ENCODE measurements at regions not wholly inside any gene's neighbourhood (a gene's known extent, or its start where the extent isn't known, plus 50 kb on each side); places are given as distances from the start of the nearest gene placed in this dataset.
"Not testable (repeated sequence)": the region's sequence is repeated elsewhere in the genome, so short reads cannot be mapped to it uniquely, and the experiment has no call there.

DNA sequence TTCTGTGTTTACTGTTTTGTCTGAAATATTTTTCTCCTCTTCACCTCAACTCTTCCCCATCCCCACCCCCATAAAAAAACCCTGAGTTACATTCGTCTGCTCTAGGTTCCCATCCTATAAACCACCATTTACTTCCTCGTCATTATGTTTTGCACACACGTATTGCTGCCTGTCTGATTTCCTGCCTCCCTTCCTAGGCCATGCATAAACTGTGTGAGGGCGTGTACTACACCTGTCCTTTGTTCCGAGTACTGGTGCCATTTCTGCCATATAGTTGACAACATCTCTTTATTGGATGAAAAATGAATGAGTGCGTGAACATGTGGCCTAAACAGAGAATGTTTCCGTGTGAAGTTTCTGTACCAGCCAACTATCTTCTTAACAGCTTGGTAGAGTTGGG, 258.5 kb upstream of the FAT1 start:
- DNase-seq: no peak

DNA sequence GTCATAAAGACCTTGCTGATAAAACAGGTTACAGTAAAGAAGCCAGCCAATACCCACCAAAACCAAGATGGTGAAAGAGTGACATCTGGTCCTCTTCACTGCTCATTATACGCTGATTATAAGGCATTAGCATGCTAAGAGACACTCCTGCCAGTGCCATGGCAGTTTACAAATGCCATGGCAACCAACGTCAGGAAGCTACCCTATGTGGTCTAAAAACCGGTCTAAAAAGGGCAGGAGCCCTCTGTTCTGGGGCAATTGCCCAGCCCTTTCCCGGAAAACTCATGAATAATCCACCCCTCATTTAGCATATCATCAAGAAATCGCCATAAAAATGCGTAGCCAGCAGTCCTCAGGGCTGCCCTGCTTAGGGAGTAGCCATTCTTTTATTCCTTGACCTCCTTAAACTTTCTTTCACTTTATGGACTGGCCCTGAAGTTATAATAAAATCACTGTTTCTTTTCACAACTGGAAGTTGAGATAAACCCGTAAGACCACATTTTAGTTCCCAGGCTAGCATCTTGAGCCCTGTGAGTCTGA, 260.5 kb upstream of the FAT1 start:
- no peak for DNase-seq

DNA sequence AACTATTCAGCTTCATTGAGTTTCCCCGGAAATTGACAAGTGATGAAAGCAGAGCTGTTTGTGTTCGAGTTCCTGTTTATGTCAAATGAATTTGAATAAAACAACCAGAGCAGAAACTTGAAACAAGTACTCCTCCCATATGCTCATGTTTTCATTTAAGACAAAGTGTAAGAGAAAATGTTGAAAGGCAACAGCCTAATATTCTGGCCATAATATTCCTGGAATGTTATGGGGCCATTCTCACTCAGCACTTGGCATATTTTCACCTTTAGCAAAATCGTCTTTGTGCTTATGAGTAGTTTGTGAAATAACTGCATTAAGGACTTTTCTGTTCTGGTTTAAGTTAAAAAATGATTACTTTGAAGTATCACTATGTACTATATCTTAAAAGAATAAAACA, 276.0 kb upstream of the FAT1 start:
- no peak for DNase-seq

DNA sequence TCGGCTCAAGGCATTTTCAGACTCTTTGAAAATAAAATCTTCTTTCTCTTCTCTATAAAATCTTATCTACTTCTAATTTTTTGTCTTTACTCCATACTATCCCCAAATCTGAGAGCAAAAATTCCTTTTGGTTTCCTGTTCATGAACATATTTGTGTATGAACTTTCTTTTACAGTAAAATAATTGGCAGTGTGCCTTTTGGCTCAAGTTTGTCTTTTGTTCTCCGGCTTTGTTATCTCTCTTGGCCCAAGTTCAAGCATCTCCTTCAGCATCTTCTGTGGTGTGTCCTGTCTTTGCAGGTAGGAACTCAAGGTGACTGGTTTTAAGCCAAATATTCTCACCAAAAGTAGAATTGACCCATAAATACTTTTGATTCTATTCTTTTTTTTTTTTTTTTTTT, 276.6 kb upstream of the FAT1 start:
- no peak for DNase-seq

DNA sequence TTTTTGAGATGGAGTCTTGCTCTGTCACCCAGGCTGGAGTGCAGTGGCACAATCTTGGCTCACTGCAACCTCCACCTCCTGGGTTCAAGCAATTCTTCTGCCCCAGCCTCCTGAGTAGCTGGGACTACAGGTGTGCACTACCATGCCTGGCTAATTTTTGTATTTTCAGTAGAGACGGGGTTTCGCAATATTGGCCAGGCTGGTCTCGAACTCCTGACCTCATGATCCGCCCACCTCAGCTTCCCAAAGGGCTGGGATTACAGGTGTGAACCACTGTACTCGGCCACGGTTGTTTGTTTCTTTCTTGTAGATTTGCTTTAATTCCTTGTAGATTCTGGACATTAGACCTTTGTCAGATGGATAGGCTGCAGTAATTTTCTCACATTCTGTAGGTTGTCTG, 278.5 kb upstream of the FAT1 start:
- not testable (repeated sequence) for DNase-seq

DNA sequence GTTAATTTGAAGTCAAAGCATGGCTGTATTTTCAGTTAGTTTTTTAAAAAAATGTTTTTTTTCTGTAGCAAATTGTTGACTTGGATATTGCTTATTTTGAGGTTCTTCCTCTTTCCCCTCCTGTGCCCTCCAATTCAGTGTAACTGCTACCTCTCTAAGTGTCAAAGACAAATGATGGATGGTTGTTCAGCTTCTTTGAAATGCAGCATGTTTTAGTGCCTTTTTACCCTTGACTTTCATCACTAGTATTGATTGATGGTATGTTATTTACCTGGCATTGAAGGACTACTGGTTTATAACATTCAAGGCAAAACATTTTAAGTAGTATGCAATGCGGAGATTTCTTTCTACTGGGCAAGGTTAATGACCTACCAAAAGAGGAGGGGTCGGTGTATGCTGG, 281.0 kb upstream of the FAT1 start:
- DNase-seq: no peak

DNA sequence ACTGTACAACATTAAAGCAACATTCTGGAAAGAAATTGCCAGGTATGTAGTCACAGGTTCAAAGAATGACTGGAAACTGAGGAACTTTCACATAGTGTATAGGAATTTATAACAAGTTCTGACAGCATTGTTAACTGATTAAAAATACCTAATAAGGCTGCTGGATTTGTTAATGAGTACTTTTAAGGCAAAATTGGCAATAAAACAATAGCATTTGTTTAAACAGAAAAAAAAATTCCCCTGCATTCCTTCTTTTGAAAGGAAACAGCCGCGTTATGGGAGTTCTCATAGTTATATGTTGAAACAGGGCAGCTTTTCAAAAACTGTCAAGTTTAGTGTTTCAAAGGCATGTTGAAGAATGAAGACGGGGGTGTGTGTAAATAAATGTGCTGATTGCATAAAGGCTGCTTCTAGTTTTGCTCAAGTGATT, 282.5 kb upstream of the FAT1 start:
- DNase-seq: no peak

DNA sequence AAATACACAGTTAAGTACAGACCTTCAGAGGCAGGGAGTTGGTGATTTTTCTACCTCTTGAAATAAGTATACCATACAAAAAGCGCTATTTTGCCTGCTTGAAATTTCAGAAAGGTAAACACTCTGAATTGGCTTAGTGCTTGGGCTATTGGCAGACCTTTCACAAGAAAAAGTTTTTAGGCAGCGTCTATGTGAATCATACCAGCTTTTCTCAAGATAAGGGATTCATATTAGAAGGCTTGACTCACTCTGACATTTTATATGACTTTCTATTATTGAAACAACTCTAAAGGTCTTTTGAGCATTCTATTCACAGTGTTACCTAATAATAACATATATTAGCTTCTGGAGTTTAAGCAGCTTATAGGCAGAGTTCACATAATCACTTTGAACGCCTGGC, 286.4 kb upstream of the FAT1 start:
- no peak for DNase-seq

DNA sequence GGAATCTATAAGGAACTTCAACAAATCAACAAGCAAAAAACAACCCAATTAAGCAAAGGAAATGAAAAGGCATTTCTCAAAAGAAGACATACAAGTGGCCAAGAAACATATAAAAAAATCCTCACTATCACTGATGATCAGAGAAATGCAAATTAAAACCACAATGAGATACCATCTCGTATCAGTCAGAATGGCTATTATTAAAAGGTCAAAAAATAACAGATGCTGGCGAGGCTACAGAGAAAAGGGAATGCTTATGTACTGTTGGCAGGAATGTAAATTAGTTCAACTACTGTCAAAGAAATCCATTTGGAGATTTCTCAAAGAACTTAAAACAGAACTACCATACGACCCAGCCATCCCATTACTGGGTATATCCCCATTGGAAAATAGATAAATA, 292.4 kb upstream of the FAT1 start:
- no peak for DNase-seq

DNA sequence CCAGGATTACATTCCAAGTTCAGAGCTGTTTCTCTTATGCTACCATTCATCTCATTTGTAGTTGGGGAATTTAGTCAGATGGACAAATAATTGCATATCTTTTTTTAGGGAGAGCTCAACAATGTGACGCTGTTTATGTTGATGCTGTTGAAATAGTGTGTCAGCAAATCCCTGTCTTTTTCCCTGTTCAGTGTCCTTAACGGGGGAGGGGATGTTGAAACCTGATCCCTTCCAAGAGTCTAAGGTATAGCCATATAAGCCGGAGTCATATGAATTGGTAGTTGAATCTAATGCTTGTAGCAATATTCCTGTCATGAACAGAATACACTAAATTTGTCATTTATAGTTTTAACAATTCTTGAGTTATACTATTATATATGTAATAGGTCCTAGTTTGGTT, 293.5 kb upstream of the FAT1 start:
- no peak for DNase-seq

DNA sequence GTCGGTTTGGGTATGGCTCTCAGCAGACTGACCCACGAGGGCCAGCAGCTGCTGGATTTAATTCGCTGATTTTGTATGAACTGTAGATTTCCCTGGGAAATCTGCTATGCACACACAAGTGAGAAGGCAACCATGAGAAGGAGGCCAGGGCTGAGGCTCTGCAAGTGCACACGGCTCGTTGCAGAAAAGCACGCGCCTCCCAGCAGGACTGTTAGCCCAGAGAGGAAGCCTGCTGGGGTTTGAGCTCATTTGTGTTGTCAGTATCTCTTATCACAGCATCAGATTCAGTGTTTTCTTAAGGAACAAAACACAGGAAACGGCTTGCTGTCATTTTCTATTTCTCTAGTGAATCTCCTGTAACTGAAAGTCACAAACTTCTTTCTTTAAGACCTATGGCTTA, 296.2 kb upstream of the FAT1 start:
- DNase-seq: no peak

DNA sequence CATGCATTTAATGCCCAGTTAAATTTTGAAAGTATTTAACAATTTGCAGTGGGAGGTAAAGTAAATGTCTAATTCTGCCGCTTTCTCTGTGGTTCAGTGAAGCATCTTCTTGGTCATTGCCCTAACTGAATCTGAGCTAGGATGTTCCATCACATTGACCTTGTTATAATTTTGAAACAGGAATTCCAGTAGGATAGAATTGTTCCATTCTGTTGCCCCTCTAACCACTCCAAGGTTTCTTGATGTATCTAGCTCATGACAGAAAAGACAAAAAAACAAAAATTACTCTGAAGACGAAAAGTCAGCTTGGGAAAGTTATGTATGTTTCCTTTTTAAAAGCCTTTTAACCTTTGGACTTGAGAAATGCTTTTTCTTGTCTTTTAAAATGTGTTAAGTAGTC, 297.0 kb upstream of the FAT1 start:
- no peak for DNase-seq

DNA sequence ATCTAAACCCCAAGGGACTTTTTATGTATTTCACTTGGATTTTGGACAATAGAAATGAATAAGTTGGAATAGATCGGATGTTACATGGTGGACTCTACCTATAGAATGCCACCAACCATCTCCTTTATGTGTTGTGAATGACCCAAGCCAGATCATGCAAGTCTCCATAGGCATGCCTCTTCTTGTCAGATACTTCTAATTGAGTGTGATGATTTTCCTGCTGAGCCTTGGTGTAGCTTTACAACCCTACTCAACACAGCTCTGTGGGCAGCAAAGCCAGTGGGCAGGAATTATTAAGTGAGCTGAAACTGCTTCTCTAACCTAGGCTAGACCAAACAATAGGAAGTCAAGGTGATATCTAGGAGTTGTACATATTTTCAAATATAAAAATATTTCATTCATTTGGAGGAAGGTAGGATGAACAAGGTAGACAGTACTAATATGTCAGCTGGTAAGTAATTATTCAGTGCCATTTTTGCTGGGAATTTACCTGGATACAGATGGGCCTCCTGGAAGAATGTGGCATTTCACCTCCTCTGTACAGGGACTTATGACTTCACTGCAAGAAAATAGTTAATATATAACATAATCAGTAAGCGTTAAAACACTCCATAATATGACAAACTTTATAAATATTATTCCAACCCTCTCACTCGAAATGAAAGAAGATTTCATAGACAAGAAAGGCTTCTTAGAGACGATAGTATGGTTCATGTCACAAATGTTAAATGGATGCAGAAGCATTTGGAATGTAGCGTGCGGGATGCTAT, 298.0 kb upstream of the FAT1 start:
- no peak for DNase-seq

DNA sequence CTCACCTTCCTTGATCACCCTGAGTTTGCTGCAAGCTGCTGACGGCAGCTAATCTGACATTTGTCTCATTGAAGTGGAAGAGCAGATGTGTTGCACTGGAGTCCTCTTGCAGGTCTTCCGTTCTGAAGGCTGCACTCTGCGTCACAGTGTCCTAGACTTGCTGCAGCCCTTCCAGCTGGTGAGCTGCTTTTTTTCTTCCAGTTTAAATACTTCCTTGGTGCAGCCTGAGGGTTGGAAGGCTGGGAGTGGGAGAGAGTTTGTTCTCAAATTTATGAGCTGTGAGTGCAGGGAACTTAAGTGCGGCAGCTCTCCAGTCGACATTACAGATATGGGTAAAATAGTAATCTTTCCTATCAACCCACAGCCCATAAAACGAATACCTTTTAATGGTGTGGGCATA, 303.6 kb upstream of the FAT1 start:
- no peak for DNase-seq

DNA sequence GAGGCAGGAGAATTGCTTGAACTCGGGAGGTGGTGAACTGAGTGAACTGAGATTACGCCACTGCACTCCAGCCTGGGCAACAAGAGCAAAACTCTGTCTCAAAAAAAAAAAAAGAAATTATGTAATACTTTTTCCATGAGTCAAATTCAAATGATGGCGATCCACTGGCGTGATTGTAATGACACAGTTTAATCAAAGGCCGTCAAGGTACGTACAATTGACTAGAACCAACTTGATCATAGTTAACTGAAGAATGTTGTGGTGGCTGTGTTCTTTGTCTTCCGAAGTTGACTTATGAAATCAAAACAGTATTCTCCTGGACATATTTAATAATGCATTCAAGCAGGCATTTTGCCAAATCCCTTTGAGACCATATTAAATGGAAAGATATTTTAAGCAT, 318.6 kb upstream of the FAT1 start:
- DNase-seq: no peak

DNA sequence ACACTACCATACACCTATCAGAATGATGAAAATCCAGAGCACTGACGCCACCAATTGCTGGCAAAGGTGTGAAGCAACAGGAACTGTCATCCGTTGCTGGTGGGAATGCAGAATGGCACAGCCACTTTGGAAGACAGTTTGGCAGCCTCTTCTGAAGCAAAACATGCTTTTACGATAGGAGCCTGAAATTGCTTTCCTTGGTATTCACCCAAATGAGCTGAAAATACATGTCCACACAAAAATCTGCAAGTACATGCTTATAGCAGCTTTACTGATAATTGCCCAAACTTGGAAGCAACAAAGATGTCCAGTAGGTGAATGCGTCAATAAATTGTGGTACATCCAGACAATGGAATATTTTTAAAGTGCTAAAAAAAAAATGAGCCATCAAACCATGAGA, 322.8 kb upstream of the FAT1 start:
- no peak for DNase-seq

DNA sequence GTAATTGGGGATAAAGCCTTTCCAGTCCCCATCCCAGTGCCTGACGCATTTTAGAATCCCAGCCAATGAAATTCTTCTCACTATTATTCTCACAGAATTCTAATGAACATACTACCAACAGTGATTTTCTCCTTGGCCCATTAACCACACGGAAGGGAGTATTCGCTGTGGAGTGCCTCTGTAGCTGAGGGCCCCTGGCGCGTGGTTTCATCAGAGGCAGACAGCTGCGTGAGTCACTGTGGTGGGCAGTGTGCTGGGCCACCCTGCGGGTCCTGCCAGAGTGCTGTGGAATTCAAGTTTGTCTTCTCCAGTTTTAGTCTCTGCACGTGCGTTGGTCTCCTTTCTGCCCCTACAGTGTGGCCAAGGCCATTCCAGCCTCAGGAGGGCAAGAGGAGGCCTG, 335.4 kb upstream of the FAT1 start:
- DNase-seq: no peak

DNA sequence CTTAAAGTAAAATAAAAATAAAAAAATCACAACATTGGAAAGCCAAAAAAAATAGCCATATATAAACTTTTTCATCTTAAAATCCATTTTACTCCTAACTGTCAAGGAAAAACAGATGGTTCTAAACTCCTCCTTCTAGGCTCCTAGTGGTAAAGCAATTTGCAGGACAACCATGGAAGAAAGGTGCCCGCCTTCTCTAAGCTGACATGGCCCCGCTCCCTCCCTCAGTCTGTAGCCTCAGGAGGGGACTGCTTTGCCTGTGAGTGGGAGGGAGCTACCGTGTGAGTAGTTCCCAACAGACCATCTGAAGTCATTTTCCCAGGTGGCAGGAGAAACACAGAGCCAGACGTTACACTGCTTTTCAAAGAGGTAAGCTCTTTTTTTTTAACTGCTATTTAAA, 336.2 kb upstream of the FAT1 start:
- no peak for DNase-seq

DNA sequence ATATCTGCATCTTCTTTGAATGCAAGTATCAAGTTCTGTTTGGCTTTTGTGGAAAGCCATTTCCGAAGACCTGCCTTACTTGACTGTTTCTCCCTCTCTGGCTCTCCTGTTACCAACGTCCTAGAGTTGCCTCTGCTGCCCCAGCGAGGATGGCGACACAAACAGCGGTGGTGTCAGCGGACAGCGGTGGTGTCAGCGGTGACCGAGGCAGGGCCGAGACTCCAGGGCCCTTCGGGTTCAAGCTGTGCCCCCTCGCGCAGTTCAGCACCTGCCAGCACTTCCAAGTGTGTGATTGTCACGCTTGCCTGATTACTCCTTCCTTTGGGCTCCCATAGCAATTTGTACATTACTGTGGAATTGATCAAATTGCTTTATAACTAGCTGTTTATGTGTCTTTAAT, 336.9 kb upstream of the FAT1 start:
- DNase-seq: no peak

DNA sequence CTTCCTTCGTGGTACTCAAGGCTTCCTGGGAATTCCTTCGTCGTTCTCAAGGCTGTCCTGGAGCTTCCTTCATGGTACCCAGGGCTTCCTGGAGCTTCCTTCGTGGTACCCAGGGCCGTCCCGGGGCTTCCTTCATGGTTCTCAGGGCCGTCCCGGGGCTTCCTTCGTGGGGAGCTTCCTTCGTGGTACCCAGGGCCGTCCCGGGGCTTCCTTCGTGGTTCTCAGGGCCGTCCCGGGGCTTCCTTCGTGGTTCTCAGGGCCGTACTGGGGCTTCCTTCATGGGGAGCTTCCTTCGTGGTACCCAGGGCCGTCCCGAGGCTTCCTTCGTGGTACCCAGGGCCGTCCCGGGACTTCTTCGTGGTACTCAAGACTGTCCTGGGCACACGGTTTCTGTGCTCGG, 339.6 kb upstream of the FAT1 start:
- no peak for DNase-seq

DNA sequence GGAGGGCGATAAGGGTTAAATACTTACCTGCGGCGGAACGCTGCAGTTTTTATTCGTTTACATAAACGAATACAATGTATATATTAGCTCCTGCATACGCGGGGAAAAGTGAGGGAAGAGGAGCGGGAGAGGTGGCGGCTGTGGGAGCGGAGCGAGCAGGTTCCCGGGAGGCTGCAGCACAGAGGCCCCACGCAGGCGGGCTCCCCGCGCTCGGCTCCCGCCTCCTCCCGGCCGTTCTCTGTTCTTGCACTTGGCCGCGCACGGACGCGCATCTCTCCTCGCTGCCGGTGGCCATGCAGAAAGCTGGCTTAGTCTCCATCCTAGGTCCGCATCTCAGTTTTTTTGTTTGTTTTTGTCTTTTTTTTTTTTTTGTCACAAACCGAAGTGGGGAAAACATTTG, 340.4 kb upstream of the FAT1 start:
- no peak for DNase-seq

DNA sequence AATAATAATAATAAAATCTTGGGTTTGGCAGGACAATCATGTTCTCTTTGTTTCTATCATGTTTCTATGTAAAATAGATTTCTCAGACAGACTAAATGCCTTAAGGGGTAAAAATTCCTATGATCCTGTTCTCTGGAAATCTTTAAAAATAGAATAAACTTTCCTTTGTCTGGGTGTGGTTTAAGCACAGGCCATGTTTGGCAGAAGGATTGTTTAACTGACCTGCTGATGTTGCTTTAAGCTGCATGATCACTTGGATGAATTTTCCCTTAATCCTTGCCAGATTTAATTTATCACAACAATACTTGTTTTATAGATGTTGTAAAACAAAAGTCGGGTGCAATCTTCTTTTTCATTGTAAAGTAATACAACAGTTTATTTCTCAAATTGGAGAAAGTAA, 341.7 kb upstream of the FAT1 start:
- no peak for DNase-seq

DNA sequence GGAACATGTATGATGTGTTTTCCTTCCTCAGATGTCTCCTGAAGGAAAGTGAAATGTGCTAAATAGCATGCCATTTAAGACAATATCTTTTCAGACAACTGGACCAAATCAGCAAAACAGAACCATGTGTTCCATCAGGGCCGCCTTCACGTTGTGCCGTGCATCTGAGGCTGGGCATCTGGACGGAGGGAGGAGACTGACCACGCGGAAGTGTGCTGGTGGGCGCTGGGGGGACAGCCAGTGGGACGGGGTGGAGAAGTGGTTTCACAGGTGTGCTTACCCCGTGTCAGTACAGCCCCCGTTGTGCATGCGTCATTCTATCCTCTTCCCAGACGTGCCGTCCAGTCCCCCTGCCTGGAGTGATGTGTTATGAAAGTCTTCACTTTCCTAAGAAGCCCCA, 342.1 kb upstream of the FAT1 start:
- no peak for DNase-seq

DNA sequence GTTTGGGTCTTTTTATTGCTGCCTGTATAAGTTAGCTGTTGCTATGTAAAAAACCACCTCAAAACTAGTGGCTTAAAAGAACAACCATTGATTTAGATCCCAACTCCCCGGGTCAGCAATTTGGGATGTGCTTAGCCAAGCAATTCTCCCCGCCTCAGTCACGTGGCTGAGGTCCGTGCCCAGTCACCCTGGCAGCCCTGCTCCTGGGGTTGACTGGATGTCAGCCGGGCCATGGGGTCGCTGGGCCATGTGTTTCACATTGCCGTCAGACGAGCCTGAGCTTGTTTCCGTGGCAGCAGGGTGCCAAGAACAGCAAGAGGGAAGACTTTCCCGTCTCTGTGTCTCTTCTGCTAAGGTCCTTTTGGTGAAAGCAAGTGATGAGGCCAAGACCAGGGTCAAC, 345.7 kb upstream of the FAT1 start:
- DNase-seq: no peak

DNA sequence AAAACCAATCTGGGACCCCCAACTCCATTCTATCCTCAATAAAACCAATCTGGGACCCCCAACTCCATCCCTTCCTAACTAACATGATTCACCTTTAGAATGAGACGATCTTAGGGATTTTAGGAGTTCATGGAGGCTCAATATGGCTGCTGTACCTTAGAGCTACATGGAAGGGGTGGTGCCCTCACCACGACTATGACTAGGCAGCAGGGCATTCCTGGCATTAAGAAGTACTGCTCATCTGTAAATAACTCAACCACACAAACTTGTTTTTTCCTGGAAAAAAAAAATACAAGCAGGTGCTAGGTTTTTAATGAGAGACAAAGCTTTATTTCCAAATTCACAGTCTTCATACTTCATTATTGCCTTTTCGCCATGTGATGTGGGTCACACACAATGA, 346.5 kb upstream of the FAT1 start:
- no peak for DNase-seq

Data from NCI-H1436 treated with DMSO at 0.1 percent for 48 hours (cell line).